ENCODE measurements at regions not wholly inside any gene's neighbourhood (a gene's known extent, or its start where the extent isn't known, plus 50 kb on each side); places are given as distances from the start of the nearest gene placed in this dataset.
"Not testable (repeated sequence)": the region's sequence is repeated elsewhere in the genome, so short reads cannot be mapped to it uniquely, and the experiment has no call there.

DNA sequence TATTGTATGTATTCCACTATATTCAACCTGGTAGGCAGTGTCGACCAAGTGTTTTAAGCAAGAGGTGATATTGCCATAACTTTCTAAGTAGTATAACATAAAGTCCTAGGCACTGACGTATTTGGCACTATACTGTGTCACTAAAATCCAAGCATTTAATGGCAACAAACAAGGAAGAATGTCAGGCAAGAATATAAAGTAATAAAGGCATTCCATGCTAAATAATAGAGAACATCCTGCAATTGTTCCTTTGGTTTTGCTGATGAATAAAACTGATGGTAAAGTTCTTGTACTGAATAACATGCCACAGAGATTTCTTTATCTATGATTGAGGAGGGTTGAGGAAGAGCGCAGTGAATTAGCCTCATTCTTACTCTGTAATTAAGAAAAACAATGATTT is 256.9 kb downstream of the HINT1 start:
- Histone ChIP-seq H3K9me3 (no peaks in the 10 kb centered on the region), H3K27ac (no peak overlapping the region), H3K4me1 (no peaks in the 10 kb centered on the region), H3K4me3 (no peak overlapping the region), H3K36me3 (no peaks in the 10 kb centered on the region), H3K27me3 (no peaks in the 10 kb centered on the region)
- intact Hi-C loops (cut with DNase I), result no loop called here
- DNase-seq (no peak), ATAC-seq (no peak)
- 61% methylated on average over 3 of the region's 3 CpGs for WGBS (ENCODE audit: insufficient coverage, low coverage, low lambda C conversion rate, missing lambda C conversion rate)
- no peak for TF ChIP-seq POLR2A (IDR thresholded peaks at IDR 0.05)
- TF ChIP-seq, protein P1, sequence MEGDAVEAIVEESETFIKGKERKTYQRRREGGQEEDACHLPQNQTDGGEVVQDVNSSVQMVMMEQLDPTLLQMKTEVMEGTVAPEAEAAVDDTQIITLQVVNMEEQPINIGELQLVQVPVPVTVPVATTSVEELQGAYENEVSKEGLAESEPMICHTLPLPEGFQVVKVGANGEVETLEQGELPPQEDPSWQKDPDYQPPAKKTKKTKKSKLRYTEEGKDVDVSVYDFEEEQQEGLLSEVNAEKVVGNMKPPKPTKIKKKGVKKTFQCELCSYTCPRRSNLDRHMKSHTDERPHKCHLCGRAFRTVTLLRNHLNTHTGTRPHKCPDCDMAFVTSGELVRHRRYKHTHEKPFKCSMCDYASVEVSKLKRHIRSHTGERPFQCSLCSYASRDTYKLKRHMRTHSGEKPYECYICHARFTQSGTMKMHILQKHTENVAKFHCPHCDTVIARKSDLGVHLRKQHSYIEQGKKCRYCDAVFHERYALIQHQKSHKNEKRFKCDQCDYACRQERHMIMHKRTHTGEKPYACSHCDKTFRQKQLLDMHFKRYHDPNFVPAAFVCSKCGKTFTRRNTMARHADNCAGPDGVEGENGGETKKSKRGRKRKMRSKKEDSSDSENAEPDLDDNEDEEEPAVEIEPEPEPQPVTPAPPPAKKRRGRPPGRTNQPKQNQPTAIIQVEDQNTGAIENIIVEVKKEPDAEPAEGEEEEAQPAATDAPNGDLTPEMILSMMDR (IDR thresholded peaks at IDR 0.05), result no peak

DNA sequence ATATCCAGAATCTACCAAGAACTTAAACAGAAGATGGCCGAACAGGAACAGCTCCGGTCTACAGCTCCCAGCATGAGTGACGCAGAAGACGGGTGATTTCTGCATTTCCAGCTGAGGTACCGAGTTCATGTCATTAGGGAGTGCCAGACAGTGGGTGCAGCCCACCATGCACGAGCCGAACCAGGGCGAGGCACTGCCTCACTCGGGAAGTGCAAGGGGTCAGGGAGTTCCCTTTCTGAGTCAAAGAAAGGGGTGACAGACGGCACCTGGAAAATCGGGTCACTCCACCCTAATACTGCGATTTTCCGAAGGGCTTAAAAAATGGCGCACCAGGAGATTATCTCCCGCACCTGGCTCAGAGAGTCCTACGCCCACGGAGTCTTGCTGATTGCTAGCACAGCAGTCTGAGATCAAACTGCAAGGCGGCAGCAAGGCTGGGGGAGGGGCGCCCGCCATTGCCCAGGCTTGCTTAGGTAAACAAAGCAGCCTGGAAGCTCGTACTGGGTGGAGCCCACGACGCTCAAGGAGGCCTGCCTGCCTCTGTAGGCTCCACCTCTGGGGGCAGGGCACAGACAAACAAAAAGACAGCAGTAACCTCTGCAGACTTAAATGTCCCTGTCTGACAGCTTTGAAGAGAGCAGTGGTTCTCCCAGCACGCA is 267.4 kb downstream of the HINT1 start:
- H3K27me3 ChIP-seq; intact Hi-C loops (cut with DNase I); H3K4me1 ChIP-seq; H3K27ac ChIP-seq; H3K36me3 ChIP-seq; H3K4me3 ChIP-seq; ATAC-seq; H3K9me3 ChIP-seq; DNase-seq: not testable (repeated sequence)
- 53% methylated on average over 9 of the region's 24 CpGs for WGBS (ENCODE audit: insufficient coverage, low coverage, low lambda C conversion rate, missing lambda C conversion rate)

DNA sequence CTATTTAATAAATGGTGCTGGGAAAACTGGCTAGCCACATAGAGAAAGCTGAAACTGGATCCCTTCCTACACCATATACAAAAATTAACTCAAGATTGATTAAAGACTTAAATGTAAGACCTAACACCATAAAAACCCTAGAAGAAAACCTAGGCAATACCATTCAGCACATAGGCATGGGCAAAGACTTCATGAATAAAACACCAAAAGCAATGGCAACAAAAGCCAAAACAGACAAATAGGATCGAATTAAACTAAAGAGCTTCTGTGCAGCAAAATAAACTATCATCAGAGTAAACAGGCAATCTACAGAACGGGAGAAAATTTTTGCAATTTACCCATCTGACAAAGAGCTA is 267.9 kb downstream of the HINT1 start:
- intact Hi-C loops (cut with DNase I); H3K4me3 ChIP-seq; ATAC-seq; H3K9me3 ChIP-seq; H3K36me3 ChIP-seq; DNase-seq; H3K4me1 ChIP-seq; H3K27me3 ChIP-seq; H3K27ac ChIP-seq: not testable (repeated sequence)
- WGBS (ENCODE audit: insufficient coverage, low coverage, low lambda C conversion rate, missing lambda C conversion rate), result 61% methylated on average over 2 of the region's 2 CpGs

DNA sequence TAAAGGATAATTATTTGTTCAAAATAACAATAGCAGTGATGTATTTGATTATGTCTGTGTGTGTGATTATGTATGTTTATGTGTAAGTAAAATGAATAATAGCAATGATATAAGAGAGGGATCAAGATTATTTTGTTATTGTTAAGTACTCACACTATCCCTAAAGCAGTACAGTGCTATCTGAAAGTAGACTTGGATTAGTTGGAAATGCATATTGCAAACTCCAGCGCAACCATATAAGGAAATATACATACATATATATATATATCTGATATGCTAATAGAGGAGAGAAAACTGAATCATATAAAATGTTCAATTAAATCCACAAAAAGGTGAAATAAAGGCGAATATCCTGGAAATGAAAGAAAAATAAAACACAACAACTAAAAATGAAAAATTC is 268.4 kb downstream of the HINT1 start:
- ATAC-seq, result no peak

DNA sequence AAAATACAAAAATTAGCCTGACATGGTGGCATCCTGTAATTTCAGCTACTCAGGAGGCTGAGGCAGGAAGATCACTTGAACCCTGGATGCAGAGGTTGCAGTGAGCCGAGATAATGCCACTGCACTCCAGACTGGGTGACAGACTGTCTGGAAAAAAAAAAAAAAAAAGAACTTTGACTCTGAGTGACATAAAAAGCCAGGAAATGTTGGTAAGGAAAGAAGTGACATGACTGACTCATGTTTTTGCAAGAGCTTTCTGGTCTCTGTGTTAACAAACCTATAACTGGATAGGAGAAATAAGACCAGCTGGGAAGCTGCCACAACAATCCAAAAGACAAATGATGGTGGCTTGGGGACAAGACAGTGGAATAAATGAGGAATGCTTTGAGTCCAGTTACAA is 272.1 kb downstream of the HINT1 start:
- no peaks in the 10 kb centered on the region for H3K36me3 ChIP-seq
- no peak overlapping the region for H3K4me3 ChIP-seq
- no peak for TF ChIP-seq POLR2A (IDR thresholded peaks at IDR 0.05)
- intact Hi-C loops (cut with DNase I), result no loop called here
- no peaks in the 10 kb centered on the region for H3K4me1 ChIP-seq
- no peak for ATAC-seq
- H3K27me3 ChIP-seq, result no peaks in the 10 kb centered on the region
- no peak for DNase-seq
- H3K27ac ChIP-seq, result no peak overlapping the region
- H3K9me3 ChIP-seq, result no peaks in the 10 kb centered on the region
- WGBS (ENCODE audit: insufficient coverage, low coverage, low lambda C conversion rate, missing lambda C conversion rate), result 30% methylated on average over 1 of the region's 1 CpG

More for the DNA sequence above, 268.4 kb downstream of the HINT1 start:
- Histone ChIP-seq H3K36me3 (no peaks in the 10 kb centered on the region), H3K4me3 (no peak overlapping the region), H3K4me1 (no peaks in the 10 kb centered on the region), H3K9me3 (no peaks in the 10 kb centered on the region), H3K27me3 (no peaks in the 10 kb centered on the region), H3K27ac (no peak overlapping the region)
- TF ChIP-seq POLR2A (IDR thresholded peaks at IDR 0.05), result no peak
- TF ChIP-seq, protein P1 (IDR thresholded peaks at IDR 0.05), result no peak
- DNase-seq, result no peak
- 61% methylated on average over 2 of the region's 2 CpGs for WGBS (ENCODE audit: insufficient coverage, low coverage, low lambda C conversion rate, missing lambda C conversion rate)
- intact Hi-C loops (cut with DNase I), result no loop called here

DNA sequence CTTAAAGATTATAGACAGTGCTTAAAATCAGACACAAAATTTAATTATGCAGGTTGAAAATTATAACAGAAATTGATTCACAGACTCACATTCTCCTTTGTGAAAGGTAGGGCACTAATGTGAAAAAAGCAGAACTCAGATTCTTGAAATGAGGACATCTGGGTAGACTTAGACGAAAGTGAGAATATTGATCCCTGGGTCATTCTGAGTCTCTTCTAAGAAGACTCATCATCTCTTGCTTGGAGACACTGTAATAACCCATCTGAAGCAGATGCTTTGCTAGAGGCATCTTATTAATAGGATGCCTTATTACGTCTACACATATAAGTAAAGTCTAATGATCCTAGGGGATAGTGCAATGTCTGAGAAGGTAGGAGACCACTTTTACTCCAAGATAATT is 274.4 kb downstream of the HINT1 start:
- Histone ChIP-seq H3K27ac (no peak overlapping the region), H3K9me3 (no peaks in the 10 kb centered on the region), H3K36me3 (no peaks in the 10 kb centered on the region), H3K4me1 (no peaks in the 10 kb centered on the region), H3K4me3 (no peak overlapping the region), H3K27me3 (no peaks in the 10 kb centered on the region)
- 76% methylated on average over 2 of the region's 2 CpGs for WGBS (ENCODE audit: insufficient coverage, low coverage, low lambda C conversion rate, missing lambda C conversion rate)
- TF ChIP-seq POLR2A (IDR thresholded peaks at IDR 0.05), result no peak
- TF ChIP-seq, protein P1 (IDR thresholded peaks at IDR 0.05), result no peak
- no peak for DNase-seq
- ATAC-seq, result no peak
- intact Hi-C loops (cut with DNase I), result no loop called here

Measured in right lobe of liver (tissue), 6 donors.